DMS53 (cell line): ENCODE measurements at regions not wholly inside any gene's neighbourhood (a gene's known extent, or its start where the extent isn't known, plus 50 kb on each side); places are given as distances from the start of the nearest gene placed in this dataset.
A peak's percentile ranks its signal among the peaks of the same experiment; 100 is the strongest.
"Not testable (repeated sequence)": the region's sequence is repeated elsewhere in the genome, so short reads cannot be mapped to it uniquely, and the experiment has no call there.

Experiments
- DNase-seq: peaks from one replicate; lab custom pipeline; 2025; lab: John Stamatoyannopoulos, UW

DNA sequence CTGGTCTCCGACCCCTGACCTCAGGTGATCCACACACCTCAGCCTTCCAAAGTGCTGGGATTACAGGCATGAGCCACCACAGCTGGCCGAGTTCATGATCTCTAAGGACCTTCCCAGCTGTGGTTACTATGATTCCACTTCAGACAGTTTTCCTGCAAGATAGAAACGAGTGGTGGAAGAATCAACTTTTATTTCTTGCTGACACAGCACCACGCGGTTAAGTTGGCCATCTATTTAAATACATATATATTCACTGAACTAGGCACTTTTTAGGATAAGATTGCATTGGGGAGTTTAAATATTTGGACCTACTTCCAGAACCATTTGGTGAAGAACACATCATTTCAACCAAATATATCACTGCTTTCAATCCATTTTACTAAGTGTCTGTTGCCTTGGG lies 213.4 kb downstream of the TBX5 start:
- no peak for DNase-seq

DNA sequence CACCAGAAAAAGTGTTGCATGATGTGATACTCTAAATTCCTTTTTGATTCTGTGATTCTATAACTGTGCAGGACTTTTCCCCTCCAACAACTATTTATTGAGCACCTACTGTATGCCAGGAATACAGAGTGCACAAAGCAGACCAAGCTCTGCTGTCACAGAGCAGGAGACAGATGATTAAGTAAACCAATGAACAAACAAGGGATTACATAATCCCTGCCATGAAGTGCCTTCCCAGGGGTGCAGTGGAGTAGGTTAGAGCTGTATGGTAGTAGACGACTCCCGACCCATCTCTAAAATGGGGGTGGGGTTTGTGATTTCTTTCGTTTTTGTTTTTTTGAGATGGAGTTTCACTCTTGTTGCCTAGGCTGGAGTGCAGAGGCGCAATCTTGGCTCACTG lies 213.9 kb downstream of the TBX5 start:
- no peak for DNase-seq

DNA sequence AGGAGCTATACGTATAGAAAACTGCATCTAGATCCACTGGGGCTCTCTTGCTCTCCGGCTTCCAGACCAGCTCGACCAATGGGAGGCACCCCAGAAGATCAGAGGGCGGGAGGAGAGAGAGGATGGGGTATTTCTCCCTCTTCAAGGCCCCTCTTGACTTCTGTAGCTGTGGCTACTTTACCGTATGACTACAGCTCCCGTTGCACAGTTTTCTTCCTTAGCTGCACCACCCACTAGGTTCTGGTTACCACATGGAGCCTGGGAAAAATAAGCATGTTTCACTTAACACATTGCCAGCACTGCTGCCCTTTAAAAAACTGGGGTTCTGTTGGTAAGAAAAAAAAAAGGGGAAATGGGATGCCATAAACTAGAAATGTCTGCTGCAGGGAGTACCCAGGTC lies 214.4 kb downstream of the TBX5 start:
- no peak for DNase-seq

DNA sequence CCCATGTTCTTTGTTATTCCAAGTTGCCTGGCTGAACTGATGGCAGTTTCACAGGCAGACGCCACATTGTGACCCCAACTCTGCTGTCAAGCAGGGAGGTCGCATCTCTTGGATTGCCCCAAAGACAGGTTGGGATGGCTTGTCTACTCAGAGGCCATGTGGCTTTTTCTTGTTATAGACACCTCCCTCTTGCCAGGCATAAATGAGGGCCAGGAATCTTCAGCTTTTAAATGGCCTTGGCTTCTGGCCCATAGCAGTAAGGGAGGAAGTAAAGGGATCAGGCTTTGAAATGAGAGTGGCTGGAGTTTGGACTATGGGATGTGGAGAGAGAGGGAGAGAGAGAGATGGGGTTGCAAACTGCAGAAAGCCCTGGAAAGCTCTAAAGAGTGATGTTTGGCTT lies 215.0 kb downstream of the TBX5 start:
- DNase-seq = no peak

DNA sequence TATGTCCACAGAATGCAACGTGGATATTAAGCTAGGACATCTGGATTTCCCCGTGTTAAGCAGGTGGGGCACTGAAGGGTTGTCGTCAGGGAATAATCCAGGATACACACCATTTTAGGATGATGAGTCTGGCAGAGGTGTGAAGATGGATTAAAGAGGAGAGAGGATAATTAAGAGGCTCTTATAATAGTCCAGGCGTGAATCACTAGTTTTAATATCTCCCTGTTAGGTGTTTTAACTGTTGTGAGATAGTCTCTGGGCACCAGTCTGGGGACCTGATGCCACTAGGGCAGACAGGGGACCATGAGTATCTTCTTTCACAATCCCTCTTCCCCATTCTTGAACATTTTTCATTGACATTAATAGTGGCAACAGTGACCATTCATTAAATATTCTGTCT lies 216.7 kb downstream of the TBX5 start:
- no peak for DNase-seq

DNA sequence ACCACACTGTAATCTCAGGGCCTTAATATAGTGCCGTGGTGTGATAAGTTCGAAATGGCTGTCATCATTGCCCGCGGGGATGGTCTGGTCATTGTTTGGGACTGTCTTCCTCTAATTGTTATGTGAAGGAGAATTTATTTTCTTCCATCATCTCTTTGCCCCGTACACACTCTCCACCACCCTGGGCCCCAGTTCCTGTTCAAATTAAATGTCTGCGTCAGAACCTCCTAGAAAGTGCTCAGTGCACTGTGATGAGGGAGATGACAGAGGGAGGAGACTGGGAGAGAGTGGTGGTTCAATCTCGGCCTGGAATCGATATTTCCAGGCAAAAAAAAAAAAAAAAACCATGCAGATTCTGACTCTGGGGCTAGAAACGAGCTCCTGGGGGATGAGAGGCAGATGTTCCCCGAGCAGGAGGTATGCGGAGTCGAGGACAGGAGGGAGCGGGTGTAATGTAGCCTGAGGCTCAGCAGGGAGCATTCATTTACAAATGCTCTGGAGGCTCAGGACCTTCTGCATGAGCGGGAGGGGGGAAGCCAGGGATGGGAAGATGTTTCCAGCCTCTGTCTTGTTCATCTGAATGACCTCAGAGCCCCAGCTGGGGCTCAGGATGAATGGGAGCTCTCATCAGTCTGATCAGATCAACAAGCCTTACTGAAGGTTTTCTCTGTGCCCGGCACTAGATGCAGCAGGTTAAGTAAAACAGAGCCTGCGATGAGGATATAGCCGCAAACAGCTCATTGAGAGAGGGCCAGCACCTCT lies 219.5 kb downstream of the TBX5 start:
- DNase-seq = no peak

DNA sequence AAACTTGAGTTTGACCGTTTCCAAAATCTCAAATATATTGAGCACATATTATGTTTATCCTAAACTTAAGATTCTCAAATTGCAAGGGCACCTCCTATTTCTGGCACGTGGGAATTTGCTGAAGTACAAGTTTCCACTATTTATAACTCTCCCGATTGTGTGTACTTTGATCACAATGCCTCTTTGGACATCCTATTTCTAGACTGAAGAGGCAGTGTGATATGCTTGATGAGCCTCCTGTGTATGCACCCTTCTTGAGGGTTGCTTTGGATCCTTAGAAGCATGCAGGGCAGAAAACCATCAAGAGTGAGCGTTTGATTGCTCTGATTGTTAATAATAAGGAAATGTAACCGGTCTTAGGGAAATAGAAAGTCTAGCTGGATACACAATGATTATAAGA lies 218.9 kb upstream of the RBM19 start:
- no peak for DNase-seq

DNA sequence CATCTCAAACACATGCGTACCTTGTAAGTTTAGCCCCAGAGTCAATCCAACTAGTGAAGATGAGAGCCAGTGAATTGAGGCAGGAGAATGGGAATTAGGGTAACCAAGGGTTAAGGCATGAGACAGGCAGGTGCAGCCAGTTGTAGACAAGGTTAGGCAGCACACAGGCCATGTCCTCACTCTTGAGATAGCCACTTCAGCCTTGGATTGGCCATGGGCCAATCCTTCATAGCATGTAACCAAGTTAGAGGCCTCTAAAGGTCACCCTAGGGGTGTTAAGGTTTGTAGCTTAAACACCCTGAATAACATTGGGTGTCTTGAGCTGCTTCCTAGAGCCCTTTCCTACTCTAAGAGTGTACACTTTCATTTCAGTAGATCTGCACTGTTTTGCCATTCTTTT lies 208.2 kb upstream of the RBM19 start:
- DNase-seq = no peak

DNA sequence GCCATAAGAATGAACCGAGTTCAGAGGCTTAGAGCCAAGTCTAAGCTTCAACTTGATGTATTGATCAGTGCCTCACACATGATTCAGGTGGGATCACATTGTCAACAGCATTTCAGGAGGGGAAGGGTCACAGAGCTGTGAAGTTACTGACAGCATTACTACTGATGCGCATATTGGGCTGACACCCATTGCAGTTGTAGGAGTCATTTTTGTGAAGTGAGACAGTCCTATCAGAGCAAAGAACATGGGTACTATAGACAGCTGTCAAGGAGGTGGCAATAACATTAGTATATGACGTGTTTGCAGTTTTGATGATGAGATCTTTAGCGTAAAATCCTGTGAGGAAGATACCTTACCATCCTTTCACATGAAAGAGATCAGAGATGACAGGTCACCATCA lies 206.0 kb upstream of the RBM19 start:
- DNase-seq = no peak

DNA sequence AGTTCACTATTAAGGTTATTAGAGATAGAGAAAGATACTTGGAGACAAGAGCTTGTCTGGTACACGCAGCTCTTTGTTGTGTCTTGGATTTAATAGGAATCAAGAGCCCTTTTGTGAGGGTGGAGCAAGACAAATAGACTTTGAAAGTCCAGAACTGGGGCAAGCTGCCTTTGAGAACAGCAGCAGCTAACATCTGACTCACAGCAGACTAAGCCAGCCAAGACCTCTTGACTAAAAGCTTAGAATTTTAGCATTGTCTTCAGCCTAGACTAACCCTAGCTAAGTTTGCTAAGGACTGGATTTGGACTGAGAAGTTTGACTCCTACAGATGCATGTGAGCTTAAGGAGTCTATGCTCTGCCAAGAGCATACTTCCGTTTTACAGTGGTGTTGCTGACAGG lies 201.9 kb upstream of the RBM19 start:
- no peak for DNase-seq

DNA sequence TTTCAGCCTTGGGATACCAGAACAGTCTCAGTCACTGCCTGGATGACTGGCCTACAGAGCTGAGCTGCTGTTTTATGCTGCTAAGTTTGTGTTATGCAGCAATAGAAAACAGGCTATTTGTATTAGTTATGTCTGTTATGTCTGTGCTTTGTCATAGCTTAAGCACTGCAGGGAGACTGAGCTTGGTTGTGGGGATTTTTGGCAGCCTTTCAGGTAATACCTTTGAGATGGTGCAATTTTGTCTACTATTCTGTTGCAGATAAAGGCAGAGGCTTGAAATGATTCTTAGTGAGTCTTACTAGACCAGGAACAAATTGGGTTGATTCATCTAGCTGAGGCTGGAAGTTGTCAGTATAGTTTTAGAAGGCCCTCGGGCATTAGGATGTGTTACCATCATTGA lies 201.3 kb upstream of the RBM19 start:
- no peak for DNase-seq

DNA sequence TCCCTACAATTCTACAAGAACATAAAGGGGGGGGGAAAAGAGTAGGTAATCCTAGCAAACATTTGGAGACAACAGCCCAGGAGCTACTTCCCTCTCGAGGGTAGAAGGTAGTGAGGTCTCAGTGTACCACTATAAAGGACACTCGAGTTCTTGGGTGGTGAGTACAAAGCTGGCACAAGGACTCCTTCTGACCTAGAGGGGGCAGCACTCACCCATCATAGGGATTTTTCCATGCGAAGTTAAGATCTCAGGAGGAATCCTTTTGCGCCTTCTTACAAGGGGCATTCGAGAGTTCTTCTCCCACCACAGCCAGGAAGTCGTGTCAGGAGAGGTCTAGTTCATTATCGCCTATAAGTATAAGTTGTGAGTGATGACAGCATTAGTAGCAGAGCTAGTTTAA lies 200.2 kb upstream of the RBM19 start:
- peak; percentile 46 for DNase-seq

DNA sequence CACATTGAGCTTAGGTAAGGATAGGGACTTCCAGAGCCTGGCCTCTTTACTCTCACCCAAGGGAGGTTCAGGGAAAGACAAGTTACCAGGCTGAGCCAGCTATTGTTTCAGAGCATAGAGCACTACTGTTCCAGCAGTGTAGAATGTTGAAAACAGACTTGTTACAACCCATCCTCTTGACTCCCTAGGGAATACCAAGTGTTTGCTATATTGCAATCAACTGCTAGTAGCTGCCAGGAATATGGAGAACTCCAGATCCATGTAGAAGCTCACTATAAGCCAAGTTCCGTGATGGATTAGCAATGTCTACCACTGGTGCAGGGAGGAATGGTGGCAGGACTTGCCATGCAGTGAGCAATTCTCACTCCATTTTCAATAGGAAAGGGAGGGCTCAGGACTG lies 199.8 kb upstream of the RBM19 start:
- no peak for DNase-seq

DNA sequence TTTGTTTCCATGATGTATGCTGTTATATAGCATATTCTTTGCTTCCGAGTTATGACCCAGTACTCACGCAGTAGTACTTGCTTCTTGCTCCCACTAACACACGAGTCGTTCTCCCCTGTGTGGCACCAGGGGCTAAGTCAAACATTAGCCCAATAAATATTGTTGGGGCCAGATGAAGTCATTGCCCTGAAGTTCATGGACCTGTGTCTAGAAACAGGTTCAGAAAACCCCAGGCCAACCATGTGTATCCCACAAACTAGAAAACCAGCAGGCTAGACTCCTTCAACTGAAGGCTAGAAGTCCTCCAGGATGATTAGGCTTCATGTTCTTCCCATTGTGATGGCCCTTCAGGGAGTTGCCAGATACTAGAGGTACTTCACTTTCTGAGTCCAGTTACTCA lies 198.2 kb upstream of the RBM19 start:
- DNase-seq = no peak

DNA sequence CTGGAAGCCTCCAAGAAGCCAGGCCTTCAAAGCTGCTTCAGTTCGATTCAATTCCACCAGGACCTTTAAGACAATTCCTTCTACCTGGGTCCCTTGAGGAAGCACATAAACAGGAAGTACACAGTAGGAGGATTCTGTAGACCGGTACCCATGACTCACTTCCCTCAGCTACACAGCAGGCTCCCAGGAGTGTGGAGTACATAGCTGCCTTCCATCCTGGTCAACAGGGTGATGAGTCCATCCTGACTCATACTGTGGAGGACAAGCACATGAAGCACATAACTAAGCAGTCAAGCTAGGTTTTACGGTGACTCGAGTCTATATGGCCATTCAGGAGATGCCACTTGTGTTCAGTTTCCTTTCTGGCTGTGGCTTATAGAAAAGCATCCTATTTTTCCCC lies 197.6 kb upstream of the RBM19 start:
- DNase-seq = peak; percentile 41

DNA sequence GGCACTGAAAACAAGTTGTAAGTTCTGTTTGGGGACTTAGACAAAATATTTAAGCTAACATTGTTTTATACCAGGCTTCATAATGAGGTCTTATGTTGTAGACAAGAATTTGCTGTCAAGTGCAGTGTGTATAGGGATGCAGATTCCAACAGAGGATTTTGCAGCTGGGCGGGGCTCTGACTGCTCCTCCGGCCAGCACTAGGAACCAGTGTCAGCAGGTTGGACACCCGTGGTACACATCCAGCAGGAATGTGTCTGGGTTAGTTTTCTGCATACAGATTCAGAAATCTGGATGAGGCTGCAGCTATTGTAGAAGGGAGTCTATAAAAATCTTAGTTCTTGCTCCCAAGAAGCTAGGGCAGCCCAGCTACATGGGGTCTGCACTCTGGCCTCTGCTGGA lies 194.3 kb upstream of the RBM19 start:
- no peak for DNase-seq

DNA sequence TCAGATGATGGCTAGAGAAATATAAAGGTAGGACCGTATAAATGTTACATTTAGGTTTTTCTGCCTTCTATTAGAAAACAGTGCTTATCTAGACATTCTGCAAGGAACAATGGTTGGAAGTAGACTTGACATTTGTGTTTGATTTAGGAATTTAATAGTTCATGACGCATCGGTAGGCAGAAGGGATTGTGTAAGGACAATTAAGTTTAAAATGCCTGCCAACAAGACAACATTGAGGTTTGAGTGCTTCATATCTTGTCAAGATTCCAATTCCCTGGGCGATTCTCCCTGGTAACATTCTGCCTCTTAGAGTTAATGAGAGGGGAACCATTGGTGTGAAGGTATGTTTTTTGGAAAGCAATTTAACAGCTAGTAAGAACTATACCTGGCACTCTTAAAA lies 186.8 kb upstream of the RBM19 start:
- DNase-seq = no peak

DNA sequence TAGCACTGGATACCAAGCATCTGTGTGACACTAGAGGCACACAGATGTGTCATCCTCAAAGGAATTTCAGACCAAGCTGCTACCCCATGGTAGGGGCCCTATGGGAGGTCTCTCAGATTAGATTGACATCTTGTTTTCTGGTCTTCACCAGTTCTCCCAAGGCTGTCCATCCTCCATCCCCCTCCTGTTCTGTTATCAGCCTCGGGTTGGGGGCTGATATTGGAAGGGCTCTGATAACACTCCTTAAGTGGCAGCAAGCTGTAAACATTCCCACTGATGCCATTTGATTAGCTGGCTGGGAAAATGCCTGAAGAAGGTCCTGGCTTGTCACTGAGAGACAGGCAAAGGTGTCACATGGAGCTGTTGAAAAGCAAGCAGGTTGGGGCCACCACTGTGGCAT lies 185.9 kb upstream of the RBM19 start:
- no peak for DNase-seq

DNA sequence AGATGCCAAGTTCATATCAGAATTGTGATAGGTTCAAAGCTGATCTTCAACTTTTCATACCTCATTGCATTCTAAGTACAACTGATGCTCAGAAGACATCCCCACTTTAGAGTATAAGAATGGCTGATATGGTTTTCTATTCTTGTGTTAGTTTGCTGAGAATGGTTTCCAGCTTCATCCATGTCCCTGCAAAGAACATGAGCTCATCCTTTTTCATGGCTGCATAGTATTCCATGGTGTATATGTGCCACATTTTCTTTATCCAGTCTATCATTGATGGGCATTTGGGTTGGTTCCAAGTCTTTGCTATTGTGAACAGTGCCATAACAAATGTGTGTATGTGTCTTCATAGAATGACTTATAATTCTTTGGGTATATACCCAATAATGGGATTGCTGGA lies 184.5 kb upstream of the RBM19 start:
- DNase-seq = not testable (repeated sequence)

DNA sequence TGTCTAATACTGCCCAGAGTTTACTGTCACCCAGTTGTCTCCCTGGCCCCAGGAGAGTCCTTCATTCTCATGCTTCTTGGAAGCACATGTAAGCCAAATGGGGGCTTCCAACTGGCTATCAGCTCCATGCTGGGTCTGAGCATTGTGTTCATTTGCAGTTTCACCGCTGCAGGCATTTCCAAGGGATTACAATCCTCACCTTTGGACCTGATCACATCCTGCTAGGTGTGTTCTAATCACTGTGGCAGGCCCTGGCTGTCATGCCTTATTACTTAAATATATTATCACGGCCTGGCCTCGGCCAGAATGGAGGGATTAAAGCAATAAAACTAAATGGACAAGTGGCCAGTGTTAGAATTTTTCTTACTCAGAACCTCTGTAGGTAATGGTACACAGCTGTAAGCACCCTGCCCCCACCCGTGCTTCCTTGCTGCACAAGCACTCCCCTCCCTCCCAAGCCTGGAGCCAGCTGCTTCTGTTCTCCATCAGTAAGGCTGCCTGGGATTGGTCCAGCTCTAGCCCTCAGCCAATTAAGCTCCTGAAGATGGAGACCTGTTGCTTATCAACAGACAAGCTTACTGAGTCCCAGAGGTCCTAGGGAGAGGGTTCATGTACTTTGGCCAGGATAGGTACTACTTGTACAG lies 175.9 kb upstream of the RBM19 start:
- no peak for DNase-seq

DNA sequence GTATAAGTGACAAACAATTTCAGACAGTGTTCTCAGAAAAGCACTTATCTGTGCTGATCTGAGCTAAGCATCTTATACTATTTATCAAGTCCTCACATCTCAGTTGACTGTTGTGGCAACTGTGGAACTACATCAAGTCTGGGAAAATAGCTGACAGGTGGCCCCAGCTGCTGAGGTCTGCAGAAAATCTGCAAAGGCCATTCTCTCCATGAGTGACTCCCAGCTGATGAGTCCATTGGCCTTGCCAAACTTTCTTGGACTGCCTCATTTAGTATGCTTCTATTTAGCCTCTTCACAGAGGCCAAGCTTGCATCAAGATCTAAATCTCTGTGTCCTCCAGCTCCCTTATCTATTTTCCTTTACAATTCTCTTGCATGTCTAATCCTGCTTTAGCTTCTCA lies 174.5 kb upstream of the RBM19 start:
- no peak for DNase-seq

DNA sequence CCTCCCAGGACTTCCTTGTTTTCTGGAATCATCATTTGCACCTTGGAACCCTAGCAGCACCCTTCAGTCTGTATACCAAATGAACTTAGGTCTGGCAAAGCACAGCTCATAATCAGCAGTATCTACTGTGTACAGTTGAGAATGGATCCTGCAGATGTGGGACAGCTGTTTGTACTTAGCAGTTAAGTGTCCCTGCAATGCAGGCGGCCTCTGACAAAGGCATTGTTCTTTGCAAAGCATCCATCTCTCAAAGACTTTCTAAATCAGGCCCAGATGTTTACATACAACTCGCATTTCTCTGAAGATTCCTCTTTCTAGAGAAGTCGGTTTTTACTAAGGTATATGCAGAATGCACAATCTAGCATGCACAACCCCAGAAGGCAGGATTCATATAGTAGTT lies 170.5 kb upstream of the RBM19 start:
- no peak for DNase-seq

DNA sequence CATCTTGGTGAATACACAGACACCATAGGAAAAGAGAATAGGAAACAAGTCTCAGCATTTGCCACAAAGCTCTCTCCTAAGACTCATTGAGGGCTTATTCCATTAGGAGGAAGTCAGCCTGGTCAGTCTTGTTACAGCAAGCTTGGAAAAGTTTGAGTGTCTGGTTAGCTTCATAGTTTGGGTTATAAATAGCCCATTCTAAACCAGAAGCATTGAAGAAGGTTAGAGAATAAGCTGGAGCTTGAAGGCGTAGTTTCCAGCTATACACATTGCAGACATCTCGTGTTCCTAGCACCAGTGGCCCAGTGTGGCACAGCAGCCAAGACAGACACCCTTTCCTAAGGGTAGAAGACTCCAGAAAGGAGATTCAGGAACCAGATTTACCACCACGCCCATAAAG lies 168.8 kb upstream of the RBM19 start:
- DNase-seq = no peak

DNA sequence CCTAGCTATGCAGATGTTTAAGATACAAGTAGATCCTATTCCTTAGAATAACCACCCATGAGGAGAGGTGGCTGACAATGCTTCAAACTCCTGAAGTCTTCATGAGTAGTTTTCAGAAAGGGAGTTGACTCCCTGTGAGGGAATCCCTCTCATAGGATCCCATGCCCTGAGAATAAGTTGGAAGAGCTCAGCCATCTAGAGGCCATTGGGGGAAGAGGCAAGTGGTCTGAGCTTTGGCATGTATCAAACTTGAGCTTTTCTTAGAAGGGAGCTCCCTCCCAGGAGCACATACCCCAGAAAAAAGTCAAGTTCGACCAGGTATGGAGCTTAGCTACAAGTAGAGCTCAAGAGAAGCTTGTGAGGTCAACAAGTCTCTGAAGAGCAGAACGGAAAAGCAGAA lies 165.7 kb upstream of the RBM19 start:
- DNase-seq = no peak
